Lower leg skin (tissue), 4 donors: ENCODE measurements at regions not wholly inside any gene's neighbourhood (a gene's known extent, or its start where the extent isn't known, plus 50 kb on each side); places are given as distances from the start of the nearest gene placed in this dataset.
A peak's percentile ranks its signal among the peaks of the same experiment; 100 is the strongest.

Experiments
- DNase-seq, 2 donors: peaks; one replicate each; pipeline ENCODE4 v3.0.0-alpha.2; 2019; ENCODE audit warnings: low spot score in 2 of 2
- H3K4me3 ChIP-seq: fragments of 200-600 bp; sonication (generic); 2 replicates; pipeline ENCODE4 v1.5.1; 2017; ENCODE audit warnings: mild to moderate bottlenecking, low read depth; ENCODE audit not compliant: poor library complexity, severe bottlenecking
- CTCF ChIP-seq, 3 donors: fragments of 450-650 bp; IDR thresholded peaks; one replicate each; pipeline ENCODE4 v1.5.1; 2016; ENCODE audit warnings: antibody characterized with exemption in 3 of 3, mild to moderate bottlenecking in 3 of 3, moderate library complexity in 2 of 3
- POLR2A ChIP-seq, 2 donors: fragments of 450-650 bp; IDR thresholded peaks; one replicate each; pipeline ENCODE4 v1.6.1; 2016 to 2017; ENCODE audit warnings: antibody characterized with exemption in 2 of 2, mild to moderate bottlenecking in 1 of 2, moderate library complexity in 1 of 2
- WGBS, 2 donors: methylation state at CpG; one replicate each; pipeline ENCODE4 v1.1.5; 2018; 5-methylcytosine and 5-hydroxymethylcytosine counted together
- intact Hi-C: fragments of 100-400 bp; cut with DNase I; formaldehyde crosslinking; loops from one replicate; pipeline ENCODE4 v1.15.0; 2023; ENCODE audit warnings: low total_unique reads

- DNase-seq = peak in 1 of 2 donors; percentile 25
- no peak overlapping the region for H3K4me3 ChIP-seq
- TF ChIP-seq POLR2A (IDR thresholded peaks at IDR 0.05) (no peak), CTCF (IDR thresholded peaks at IDR 0.05) (no peak)
- WGBS, 2 donors = 58 to 62% methylated on average over 11 of the region's 11 CpGs
- intact Hi-C loops = no loop called here
These were observed 425.1 kb downstream of the TSHZ3 start for GRCh38 chr19:30924069-30924636.

- no peak overlapping the region for H3K4me3 ChIP-seq
- DNase-seq = no peak
- intact Hi-C loops = no loop called here
- 65 to 72% methylated on average over 4 of the region's 4 CpGs for WGBS, 2 donors
- no peak for TF ChIP-seq POLR2A (IDR thresholded peaks at IDR 0.05)
These were observed 425.6 kb downstream of the TSHZ3 start for GRCh38 chr19:30923621-30924020.

GRCh38 chr19:30923096-30923495 lies 426.1 kb downstream of the TSHZ3 start:
- DNase-seq = peak in 1 of 2 donors; percentile 21
- 55 to 56% methylated on average over 4 of the region's 4 CpGs for WGBS, 2 donors
- intact Hi-C loops = no loop called here
- TF ChIP-seq POLR2A (IDR thresholded peaks at IDR 0.05) = no peak
- no peak for TF ChIP-seq CTCF (IDR thresholded peaks at IDR 0.05)
- H3K4me3 ChIP-seq = no peak overlapping the region

GRCh38 chr19:30920222-30920621 lies 429.0 kb downstream of the TSHZ3 start:
- intact Hi-C loops = no loop called here
- no peak overlapping the region for H3K4me3 ChIP-seq
- DNase-seq = peak in 1 of 2 donors; percentile 49
- 65 to 67% methylated on average over 9 to 11 of the region's 11 CpGs for WGBS, 2 donors
- no peak for TF ChIP-seq POLR2A (IDR thresholded peaks at IDR 0.05)
- no peak for TF ChIP-seq CTCF (IDR thresholded peaks at IDR 0.05)

- TF ChIP-seq POLR2A (IDR thresholded peaks at IDR 0.05) (no peak), CTCF (IDR thresholded peaks at IDR 0.05) (no peak)
- no peak for DNase-seq
- 57 to 70% methylated on average over 1 of the region's 1 CpG for WGBS, 2 donors
- intact Hi-C loops = no loop called here
- H3K4me3 ChIP-seq = no peak overlapping the region
These were observed 429.5 kb downstream of the TSHZ3 start for GRCh38 chr19:30919737-30920136.

GRCh38 chr19:30916238-30916637 lies 433.0 kb downstream of the TSHZ3 start:
- WGBS, 2 donors = 20 to 37% methylated on average over 9 of the region's 9 CpGs
- H3K4me3 ChIP-seq = no peak overlapping the region
- no peak for TF ChIP-seq CTCF (IDR thresholded peaks at IDR 0.05)
- no peak for TF ChIP-seq POLR2A (IDR thresholded peaks at IDR 0.05)
- intact Hi-C loops = no loop called here
- DNase-seq = peak in 1 of 2 donors; percentile 49
